K562 (cell line): ENCODE measurements at regions not wholly inside any gene's neighbourhood (a gene's known extent, or its start where the extent isn't known, plus 50 kb on each side); places are given as distances from the start of the nearest gene placed in this dataset.

Experiments
- ATAC-seq: fragments of 200-7000 bp; cut with Tn5 transposase; 3 replicates; pipeline ENCODE4 v1.9.1; 2020; ENCODE audit warnings: moderate library complexity
- BruUV-seq: library from RNA; stranded (reverse); fragments of 400-500 nt; replicated peaks from 2 replicates; lab custom pipeline; 2021; lab: Mats Ljungman, UMichigan
- CTCF ChIA-PET: fragments of 300-600 bp; formaldehyde crosslinking; extraction: SDS; loops from one replicate; lab custom pipeline; 2021; ENCODE audit warnings: low intra/inter-chr PET ratio; lab: Yijun Ruan, JAX
- POLR2A ChIA-PET: fragments of 300-600, 350-650 bp; sonication (Branson Sonifier 250); formaldehyde crosslinking; extraction: SDS; loops from one replicate; lab custom pipeline; 2021; ENCODE audit warnings: antibody characterized with exemption, inconsistent platforms; lab: Yijun Ruan, JAX
- DNase-seq, 4 experiments: peaks; one replicate each; pipeline versions ENCODE4 v3.0.0 to v3.0.0-alpha.2; 2011 to 2018; ENCODE audit warnings: low spot score in 3 of 4, mixed read lengths in 3 of 4; ENCODE audit errors: extremely low read depth in 1 of 4
- FAIRE-seq: peaks from 2 replicates; lab custom pipeline; 2011; peaks lifted over from hg19 to GRCh38; lab: Jason Lieb, UNC
- H2AFZ ChIP-seq: 2 replicates; pipeline ENCODE4 v1.6.0; 2011; ENCODE audit warnings: low read depth, low read length, control low read depth, inconsistent platforms
- H3K27ac ChIP-seq: fragments of 200-600 bp; 3 replicates; pipeline ENCODE4 v1.8.0; 2011; ENCODE audit warnings: low read depth, mild to moderate bottlenecking, control low read depth, inconsistent platforms, low read length, moderate library complexity, mixed read lengths; ENCODE audit errors: extremely low read depth
- H3K27me3 ChIP-seq, 2 experiments: fragments of 300-600 bp in 1 of 2; 2 replicates in 1 of 2; 3 replicates in 1 of 2; pipeline versions ENCODE4 v1.6.0 to v1.8.0; 2011; ENCODE audit warnings: inconsistent platforms in 2 of 2, low read length in 2 of 2, mild to moderate bottlenecking in 1 of 2, mixed read lengths in 1 of 2, moderate library complexity in 1 of 2; ENCODE audit not compliant: control insufficient read depth in 2 of 2, insufficient read depth in 2 of 2
- H3K36me3 ChIP-seq: fragments of 300-600 bp; 3 replicates; pipeline ENCODE4 v1.8.0; 2011; ENCODE audit warnings: mild to moderate bottlenecking, low read length, inconsistent platforms; ENCODE audit not compliant: control insufficient read depth, insufficient read depth
- H3K4me1 ChIP-seq, 2 experiments: fragments of 200-600 bp in 1 of 2; replicated peaks in 1 of 2; 2 replicates in 1 of 2; 3 replicates in 1 of 2; pipeline versions ENCODE4 v1.5.1 to v1.8.0; 2011; ENCODE audit warnings: inconsistent platforms in 2 of 2, low read length in 2 of 2, mild to moderate bottlenecking in 1 of 2, mixed read lengths in 1 of 2, moderate library complexity in 1 of 2; ENCODE audit not compliant: control insufficient read depth in 2 of 2, insufficient read depth in 2 of 2
- H3K4me2 ChIP-seq: 2 replicates; pipeline ENCODE4 v1.6.1; 2011; ENCODE audit warnings: low read length, control low read depth, inconsistent platforms, mixed read lengths; ENCODE audit not compliant: insufficient read depth
- H3K4me3 ChIP-seq: fragments of 200-600 bp; sonication (generic), shearing (Covaris generic); 2 replicates; pipeline ENCODE4 v1.5.1; 2016; ENCODE audit warnings: control low read depth, inconsistent platforms
- H3K79me2 ChIP-seq: fragments of 200-600 bp; 3 replicates; pipeline ENCODE4 v1.8.0; 2011; ENCODE audit warnings: low read length, inconsistent platforms; ENCODE audit not compliant: control insufficient read depth, insufficient read depth
- H3K9ac ChIP-seq, 2 experiments: 2 replicates each; pipeline versions ENCODE4 v1.6.0 to v1.6.1; 2011; ENCODE audit warnings: low read depth in 2 of 2, low read length in 2 of 2, control low read depth in 1 of 2, inconsistent platforms in 1 of 2, mild to moderate bottlenecking in 1 of 2, mixed read lengths in 1 of 2; ENCODE audit not compliant: insufficient read depth in 1 of 2
- H3K9me1 ChIP-seq: one replicate; pipeline ENCODE4 v1.6.0; 2011; ENCODE audit warnings: inconsistent platforms, mild to moderate bottlenecking, low read length, moderate library complexity; ENCODE audit not compliant: control insufficient read depth, insufficient read depth
- H3K9me3 ChIP-seq: replicated peaks from 2 replicates; pipeline ENCODE4 v1.5.1; 2011; ENCODE audit warnings: low read depth, low read length, inconsistent platforms; ENCODE audit not compliant: control insufficient read depth, insufficient read depth
- H4K20me1 ChIP-seq: replicated peaks from 2 replicates; pipeline ENCODE4 v1.6.1; 2011; ENCODE audit warnings: low read length, inconsistent platforms, mixed read lengths; ENCODE audit not compliant: control insufficient read depth, insufficient read depth
- E2F3 ChIP-seq: fragments of 250-450 bp; sonication (Bioruptor Pico); IDR thresholded peaks from 2 replicates; pipeline ENCODE4 v1.4.0; 2020; ENCODE audit warnings: mild to moderate bottlenecking
- PHTF2 ChIP-seq: fragments of 250-450 bp; sonication (Bioruptor Pico); IDR thresholded peaks from 2 replicates; pipeline ENCODE4 v1.5.0; 2021; ENCODE audit warnings: mild to moderate bottlenecking
- PKNOX1 ChIP-seq: fragments of 450-650 bp; IDR thresholded peaks from 2 replicates; pipeline ENCODE4 v1.6.1; 2016
- RBM14 ChIP-seq: fragments of 200-400 bp; formaldehyde crosslinking; IDR thresholded peaks from 2 replicates; pipeline ENCODE4 v1.6.1; 2018; ENCODE audit warnings: low read depth, mild to moderate bottlenecking, low read length, moderate library complexity, borderline replicate concordance; ENCODE audit not compliant: insufficient read depth
- REST ChIP-seq, 2 experiments: fragments of 450-650 bp; formaldehyde crosslinking in 1 of 2; IDR thresholded peaks; 2 replicates each; pipeline versions ENCODE4 v1.4.0 to v1.6.1; 2014 to 2020; ENCODE audit warnings: mild to moderate bottlenecking in 2 of 2, borderline replicate concordance in 1 of 2, low read depth in 1 of 2
- YY1 ChIP-seq, 3 experiments: IDR thresholded peaks; 2 replicates each; pipeline ENCODE4 v1.6.1; 2011; ENCODE audit warnings: low read length in 2 of 3, mild to moderate bottlenecking in 2 of 3, moderate library complexity in 2 of 3, borderline replicate concordance in 1 of 3, control low read depth in 1 of 3, low read depth in 1 of 3; ENCODE audit not compliant: insufficient read depth in 3 of 3, insufficient replicate concordance in 2 of 3, control insufficient read depth in 1 of 3, insufficient read length in 1 of 3; ENCODE audit errors: extremely low read depth in 1 of 3
- WGBS: fragments of 100-300 bp; shearing (Covaris generic); methylation state at CpG from one replicate; pipeline ENCODE4 v1.1.6; 2016; ENCODE audit warnings: low coverage, mixed read lengths; ENCODE audit not compliant: insufficient coverage; ENCODE audit errors: missing lambda C conversion rate; 5-methylcytosine and 5-hydroxymethylcytosine counted together
- in situ Hi-C: fragments of 300-500 bp; cut with MboI; formaldehyde crosslinking; loops from 4 replicates; pipeline ENCODE4 v1.15.0; 2018; ENCODE audit warnings: inconsistent platforms, mixed read lengths
- intact Hi-C: fragments of 100-400 bp; cut with micrococcal nuclease; formaldehyde crosslinking; loops from 2 replicates; pipeline ENCODE4 v1.14.2; 2022
- TF ChIP-seq, protein P1 (sequence below): fragments of 250-450 bp; sonication (Bioruptor Pico); IDR thresholded peaks from 2 replicates; pipeline ENCODE4 v1.4.0; 2020; ENCODE audit warnings: mild to moderate bottlenecking, moderate library complexity

DNA sequence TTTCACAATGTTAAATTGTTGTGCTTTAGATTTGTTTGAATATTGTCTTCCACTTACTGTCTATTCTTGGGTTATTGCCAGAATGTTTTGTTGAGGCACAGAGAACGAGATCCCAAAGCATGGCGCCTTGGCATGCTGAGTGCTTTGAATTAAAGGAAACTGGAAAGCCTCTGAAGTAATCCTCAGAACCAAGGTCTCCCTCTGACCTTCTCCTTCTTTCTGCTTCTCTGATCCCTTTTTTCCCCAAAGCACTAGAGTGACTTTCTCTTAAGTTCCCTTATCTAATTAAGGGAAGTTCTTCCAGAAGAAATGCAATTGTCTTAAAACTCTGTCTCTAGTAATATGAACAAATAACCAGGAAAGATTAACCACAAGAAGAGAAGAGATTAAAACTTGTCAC is 214.7 kb downstream of the SPP2 start:
- FAIRE-seq (no peak), ATAC-seq (no peak), DNase-seq (no peak)
- no TSS peak for BruUV-seq
- 0% methylated on average over 2 of the region's 2 CpGs for WGBS
- Histone ChIP-seq H3K9me3 (no peaks in the 10 kb centered on the region), H4K20me1 (no peaks in the 10 kb centered on the region), H3K27ac (no peak overlapping the region), H3K4me2 (no peak overlapping the region), H3K27me3 (no peaks in the 10 kb centered on the region), H3K9me1 (no peaks in the 10 kb centered on the region), H3K79me2 (no peaks in the 10 kb centered on the region), H3K4me3 (no peak overlapping the region), H3K9ac (no peak overlapping the region), H3K4me1 (no peaks in the 10 kb centered on the region), H3K36me3 (no peaks in the 10 kb centered on the region), H2AFZ (no peak overlapping the region)
- in situ Hi-C loops (no loop called here), intact Hi-C loops (no loop called here)
- POLR2A ChIA-PET: no interaction called here
- CTCF ChIA-PET: no interaction called here
- TF ChIP-seq YY1 (IDR thresholded peaks at IDR 0.05; ENCODE audit: borderline replicate concordance in 1 of 3, control insufficient read depth in 1 of 3, extremely low read depth in 1 of 3, insufficient read depth in 3 of 3, insufficient read length in 1 of 3, insufficient replicate concordance in 2 of 3, low read depth in 1 of 3, low read length in 2 of 3): no peak
- TF ChIP-seq REST (IDR thresholded peaks at IDR 0.05; ENCODE audit: borderline replicate concordance): no peak
- no peak for TF ChIP-seq REST (CRISPR knock-in tag; IDR thresholded peaks at IDR 0.05; ENCODE audit: low read depth)
- TF ChIP-seq PKNOX1: no peak
- TF ChIP-seq, protein P1, sequence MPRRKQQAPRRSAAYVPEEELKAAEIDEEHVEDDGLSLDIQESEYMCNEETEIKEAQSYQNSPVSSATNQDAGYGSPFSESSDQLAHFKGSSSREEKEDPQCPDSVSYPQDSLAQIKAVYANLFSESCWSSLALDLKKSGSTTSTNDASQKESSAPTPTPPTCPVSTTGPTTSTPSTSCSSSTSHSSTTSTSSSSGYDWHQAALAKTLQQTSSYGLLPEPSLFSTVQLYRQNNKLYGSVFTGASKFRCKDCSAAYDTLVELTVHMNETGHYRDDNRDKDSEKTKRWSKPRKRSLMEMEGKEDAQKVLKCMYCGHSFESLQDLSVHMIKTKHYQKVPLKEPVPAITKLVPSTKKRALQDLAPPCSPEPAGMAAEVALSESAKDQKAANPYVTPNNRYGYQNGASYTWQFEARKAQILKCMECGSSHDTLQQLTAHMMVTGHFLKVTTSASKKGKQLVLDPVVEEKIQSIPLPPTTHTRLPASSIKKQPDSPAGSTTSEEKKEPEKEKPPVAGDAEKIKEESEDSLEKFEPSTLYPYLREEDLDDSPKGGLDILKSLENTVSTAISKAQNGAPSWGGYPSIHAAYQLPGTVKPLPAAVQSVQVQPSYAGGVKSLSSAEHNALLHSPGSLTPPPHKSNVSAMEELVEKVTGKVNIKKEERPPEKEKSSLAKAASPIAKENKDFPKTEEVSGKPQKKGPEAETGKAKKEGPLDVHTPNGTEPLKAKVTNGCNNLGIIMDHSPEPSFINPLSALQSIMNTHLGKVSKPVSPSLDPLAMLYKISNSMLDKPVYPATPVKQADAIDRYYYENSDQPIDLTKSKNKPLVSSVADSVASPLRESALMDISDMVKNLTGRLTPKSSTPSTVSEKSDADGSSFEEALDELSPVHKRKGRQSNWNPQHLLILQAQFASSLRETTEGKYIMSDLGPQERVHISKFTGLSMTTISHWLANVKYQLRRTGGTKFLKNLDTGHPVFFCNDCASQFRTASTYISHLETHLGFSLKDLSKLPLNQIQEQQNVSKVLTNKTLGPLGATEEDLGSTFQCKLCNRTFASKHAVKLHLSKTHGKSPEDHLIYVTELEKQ (CRISPR knock-in tag): no peak
- TF ChIP-seq PHTF2 (CRISPR knock-in tag): no peak
- no peak for TF ChIP-seq RBM14
- no peak for TF ChIP-seq E2F3 (CRISPR knock-in tag)
